Neural progenitor cell (in vitro differentiated cells): ENCODE measurements at regions not wholly inside any gene's neighbourhood (a gene's known extent, or its start where the extent isn't known, plus 50 kb on each side); places are given as distances from the start of the nearest gene placed in this dataset.
"Not testable (repeated sequence)": the region's sequence is repeated elsewhere in the genome, so short reads cannot be mapped to it uniquely, and the experiment has no call there.

Source experiments
- EZH2 ChIP-seq: fragments of 200-600 bp; sonication (generic); IDR thresholded peaks from 2 replicates; pipeline ENCODE4 v1.6.1; 2017; ENCODE audit warnings: antibody characterized with exemption, mild to moderate bottlenecking, moderate library complexity
- TF ChIP-seq, protein P1 (sequence below): fragments of 200-600 bp; sonication (generic); IDR thresholded peaks from 2 replicates; pipeline ENCODE4 v1.5.1; 2017; ENCODE audit warnings: antibody characterized with exemption, mild to moderate bottlenecking

- TF ChIP-seq, protein P1, sequence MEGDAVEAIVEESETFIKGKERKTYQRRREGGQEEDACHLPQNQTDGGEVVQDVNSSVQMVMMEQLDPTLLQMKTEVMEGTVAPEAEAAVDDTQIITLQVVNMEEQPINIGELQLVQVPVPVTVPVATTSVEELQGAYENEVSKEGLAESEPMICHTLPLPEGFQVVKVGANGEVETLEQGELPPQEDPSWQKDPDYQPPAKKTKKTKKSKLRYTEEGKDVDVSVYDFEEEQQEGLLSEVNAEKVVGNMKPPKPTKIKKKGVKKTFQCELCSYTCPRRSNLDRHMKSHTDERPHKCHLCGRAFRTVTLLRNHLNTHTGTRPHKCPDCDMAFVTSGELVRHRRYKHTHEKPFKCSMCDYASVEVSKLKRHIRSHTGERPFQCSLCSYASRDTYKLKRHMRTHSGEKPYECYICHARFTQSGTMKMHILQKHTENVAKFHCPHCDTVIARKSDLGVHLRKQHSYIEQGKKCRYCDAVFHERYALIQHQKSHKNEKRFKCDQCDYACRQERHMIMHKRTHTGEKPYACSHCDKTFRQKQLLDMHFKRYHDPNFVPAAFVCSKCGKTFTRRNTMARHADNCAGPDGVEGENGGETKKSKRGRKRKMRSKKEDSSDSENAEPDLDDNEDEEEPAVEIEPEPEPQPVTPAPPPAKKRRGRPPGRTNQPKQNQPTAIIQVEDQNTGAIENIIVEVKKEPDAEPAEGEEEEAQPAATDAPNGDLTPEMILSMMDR = not testable (repeated sequence)
- not testable (repeated sequence) for TF ChIP-seq EZH2
Measured at GRCh38 chr6:81600488-81600887, 152.0 kb downstream of the TENT5A start.
